ENCODE measurements at regions not wholly inside any gene's neighbourhood (a gene's known extent, or its start where the extent isn't known, plus 50 kb on each side); places are given as distances from the start of the nearest gene placed in this dataset.

- TF ChIP-seq CTCF (IDR thresholded peaks at IDR 0.05; ENCODE audit: low read length), result no peak
- no peak for TF ChIP-seq EZH2 (IDR thresholded peaks at IDR 0.05; ENCODE audit: borderline replicate concordance, low read length)
Measured at GRCh38 chr20:62549029-62549428, 73.2 kb upstream of the GATA5 start.
